DOHH2 (cell line): ENCODE measurements at regions not wholly inside any gene's neighbourhood (a gene's known extent, or its start where the extent isn't known, plus 50 kb on each side); places are given as distances from the start of the nearest gene placed in this dataset.

Experiments
- CTCF ChIP-seq: fragments of 200-600 bp; sonication (generic); IDR thresholded peaks from one replicate; pipeline ENCODE4 v1.5.1; 2014; ENCODE audit warnings: antibody characterized with exemption, mild to moderate bottlenecking, low read depth, low read length; ENCODE audit not compliant: poor library complexity, severe bottlenecking
- EZH2phosphoT487 ChIP-seq: fragments of 200-600 bp; sonication (generic); IDR thresholded peaks from 2 replicates; pipeline ENCODE4 v1.6.1; 2017; ENCODE audit warnings: borderline replicate concordance, mild to moderate bottlenecking, antibody characterized with exemption, low read length, moderate library complexity, mixed read lengths

DNA sequence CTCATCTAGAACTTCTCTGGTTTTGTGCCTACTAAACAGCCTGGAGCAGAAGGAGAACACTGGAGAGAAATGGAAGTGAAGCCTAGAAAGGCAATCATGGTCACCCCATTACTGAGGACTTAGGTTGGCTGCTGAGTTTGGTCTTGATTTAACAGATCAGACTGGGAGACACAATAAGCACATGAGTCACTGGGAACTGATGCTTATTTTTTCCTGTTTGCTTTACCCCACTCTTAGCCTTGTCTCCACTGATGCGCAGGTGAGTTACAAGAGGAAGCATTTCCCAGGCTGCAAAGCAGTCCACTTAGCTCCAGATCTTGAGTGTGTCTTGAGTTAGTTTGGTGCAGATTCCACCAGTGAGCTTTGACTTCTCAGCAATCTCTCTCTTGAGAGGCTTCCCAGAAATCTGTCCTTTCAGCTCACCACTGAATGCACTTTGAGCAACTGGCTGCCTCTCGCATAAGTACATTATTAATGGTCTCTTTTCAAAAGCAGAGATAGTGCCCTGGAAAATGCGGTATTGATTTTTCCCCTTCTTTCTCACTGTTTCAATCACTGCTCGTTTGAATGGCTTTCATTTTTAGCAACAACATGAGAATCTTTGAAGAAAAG is 390.2 kb upstream of the SETBP1 start:
- TF ChIP-seq CTCF (no peak), EZH2phosphoT487 (no peak)
